ENCODE measurements at regions not wholly inside any gene's neighbourhood (a gene's known extent, or its start where the extent isn't known, plus 50 kb on each side); places are given as distances from the start of the nearest gene placed in this dataset.

GRCh38 chr17:65374966-65375365, 186.5 kb downstream of the AXIN2 start:
- CTCF ChIA-PET, result no interaction called here
- POLR2A ChIA-PET, result no interaction called here

GRCh38 chr17:65371702-65372101, 189.7 kb downstream of the AXIN2 start:
- ChIA-PET CTCF (no interaction called here), POLR2A (no interaction called here)

DNA sequence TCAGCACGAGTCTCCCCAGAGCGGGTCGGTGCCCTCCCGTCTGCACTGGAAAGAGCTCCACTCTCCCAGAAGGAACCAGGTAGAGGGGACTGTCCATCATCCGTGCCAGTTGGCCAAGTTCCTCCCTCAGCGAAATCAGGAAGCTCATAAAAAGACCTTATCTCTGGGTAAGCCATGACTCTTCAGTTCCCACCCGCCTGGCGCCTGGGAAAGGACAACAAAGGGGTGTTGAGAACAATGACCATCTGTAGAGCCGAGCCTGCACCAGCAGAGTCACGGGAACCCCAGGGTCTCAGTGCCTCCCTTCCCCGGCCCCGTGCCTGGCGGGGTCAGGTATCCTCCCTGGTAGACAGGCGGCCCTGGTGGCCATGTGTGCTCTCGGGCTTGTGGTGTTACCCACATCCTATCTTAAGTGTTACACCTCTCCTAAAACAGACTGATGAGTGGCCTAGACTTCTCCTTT, 190.7 kb downstream of the AXIN2 start:
- ChIA-PET CTCF (no interaction called here), POLR2A (no interaction called here)

DNA sequence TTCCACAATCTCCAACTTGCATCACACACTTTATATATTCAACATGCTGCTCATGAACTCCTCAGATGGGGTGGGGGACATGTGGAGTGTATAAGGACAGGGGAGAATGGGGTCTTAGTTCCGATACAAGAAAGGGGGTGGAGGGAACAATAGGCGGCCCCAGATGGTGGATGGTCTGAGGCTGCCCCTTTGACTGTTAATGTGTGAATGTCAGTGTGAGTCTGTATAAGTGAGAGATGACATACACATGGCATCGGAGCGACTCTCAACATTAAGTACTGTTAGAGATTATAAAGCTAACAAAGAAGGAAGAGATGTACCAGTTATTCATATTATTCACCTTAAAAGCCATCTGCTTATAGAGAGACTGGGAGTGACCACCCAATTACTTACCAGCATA, 193.1 kb downstream of the AXIN2 start:
- ChIA-PET CTCF (no interaction called here), POLR2A (no interaction called here)

GRCh38 chr17:65366102-65366844, 195.2 kb downstream of the AXIN2 start:
- CTCF ChIA-PET, result no interaction called here
- POLR2A ChIA-PET, result no interaction called here

GRCh38 chr17:65365169-65365568, 196.3 kb downstream of the AXIN2 start:
- CTCF ChIA-PET, result interaction anchor here (1.2 kb wide), 1 partner anchor 20 kb away, joined by 4 read pairs; no protein-coding TSS in a partner anchor
- POLR2A ChIA-PET, result no interaction called here

DNA sequence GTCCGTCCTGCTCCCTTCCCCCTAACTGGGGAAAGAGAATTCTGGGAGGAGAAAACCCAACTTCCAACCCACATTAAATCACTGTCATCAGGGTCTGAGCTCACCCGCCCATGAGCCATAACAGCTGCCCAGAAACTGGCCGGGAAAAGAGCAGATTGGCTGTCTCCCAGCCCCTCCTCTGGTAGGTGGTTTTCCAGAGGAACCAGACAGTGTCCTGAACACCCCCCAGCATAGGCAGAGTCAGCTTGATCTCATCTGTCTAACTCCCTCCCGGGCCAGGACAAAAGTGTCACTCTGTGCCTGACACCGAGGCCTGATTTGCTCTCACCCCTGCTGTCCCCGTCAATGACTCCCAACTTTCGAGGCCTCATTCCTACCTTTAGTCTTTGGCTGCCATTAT, 197.0 kb downstream of the AXIN2 start:
- ChIA-PET POLR2A (no interaction called here), CTCF (interaction anchor here (1.2 kb wide), 1 partner anchor 19 kb away, joined by 4 read pairs; no protein-coding TSS in a partner anchor)

DNA sequence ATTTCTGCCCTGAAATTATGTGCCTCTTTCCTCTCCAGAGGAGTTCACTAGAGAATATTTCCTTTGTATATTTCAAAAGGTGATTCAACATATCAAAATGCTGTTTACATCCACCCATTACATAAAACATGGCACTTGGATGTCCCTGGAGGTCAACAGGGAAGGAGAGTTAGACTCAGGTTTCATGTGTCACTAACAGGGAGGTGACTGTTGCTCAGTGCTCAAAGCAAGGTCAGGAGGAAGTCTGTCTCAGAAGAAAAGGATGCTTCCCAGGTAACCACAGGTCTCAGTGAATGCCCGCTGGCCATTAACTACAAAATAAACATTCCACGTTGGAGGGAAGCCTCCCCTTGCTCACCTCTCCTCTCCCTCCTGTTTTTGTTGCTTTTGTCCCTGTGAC, 198.6 kb downstream of the AXIN2 start:
- POLR2A ChIA-PET, result no interaction called here
- CTCF ChIA-PET, result no interaction called here

- POLR2A ChIA-PET, result no interaction called here
- CTCF ChIA-PET, result no interaction called here
Observed at GRCh38 chr17:65360961-65361552, 200.4 kb downstream of the AXIN2 start.

DNA sequence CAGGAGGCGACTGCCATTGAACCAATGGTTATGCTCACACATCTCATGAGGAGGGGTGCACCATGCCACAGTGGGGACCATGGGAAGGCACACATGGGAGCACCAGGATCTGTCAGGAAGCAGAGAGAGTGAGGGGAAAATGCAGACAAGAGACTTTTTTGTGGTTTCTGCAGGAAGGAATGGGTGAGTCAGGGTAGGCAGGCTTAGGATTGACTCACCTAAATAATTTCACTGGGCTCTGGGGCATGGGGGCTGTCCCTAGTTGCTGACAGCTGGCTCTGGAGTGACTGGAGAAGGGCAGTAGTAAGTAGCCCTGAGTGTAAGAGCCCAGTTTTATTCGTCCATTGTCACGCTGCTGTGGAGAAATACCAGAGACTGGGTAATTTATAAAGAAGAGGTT, 202.4 kb downstream of the AXIN2 start:
- ChIA-PET CTCF (no interaction called here), POLR2A (no interaction called here)

- ChIA-PET CTCF (no interaction called here), POLR2A (no interaction called here)
Observed at GRCh38 chr17:65356536-65356935, 204.9 kb downstream of the AXIN2 start.

DNA sequence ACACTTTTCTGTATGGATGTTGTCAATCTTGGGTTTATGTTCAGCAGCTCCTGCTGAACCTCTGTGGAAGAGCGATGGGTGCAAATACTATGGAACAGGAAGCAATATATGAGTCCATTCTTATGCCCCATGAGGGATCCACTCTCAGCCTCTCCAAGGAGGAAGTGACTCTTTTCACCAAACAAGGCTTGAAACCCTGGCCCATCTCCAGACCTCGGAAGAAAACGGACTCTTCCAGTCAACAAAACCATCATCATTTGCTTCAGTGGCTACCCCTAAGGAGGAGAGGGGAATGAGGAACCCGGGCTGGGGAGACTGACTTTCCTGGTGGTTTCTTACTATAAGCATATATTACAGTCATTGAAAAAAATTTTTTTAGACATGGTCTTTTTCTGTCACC, 206.2 kb downstream of the AXIN2 start:
- ChIA-PET POLR2A (no interaction called here), CTCF (no interaction called here)

GRCh38 chr17:65349916-65350315, 211.5 kb downstream of the AXIN2 start:
- POLR2A ChIA-PET, result no interaction called here

GRCh38 chr17:65346166-65346565, 209.0 kb downstream of the RGS9 start:
- CTCF ChIA-PET, result interaction anchor here (0.7 kb wide), 1 partner anchor 19 kb away, joined by 4 read pairs; no protein-coding TSS in a partner anchor
- POLR2A ChIA-PET, result no interaction called here

More at GRCh38 chr17:65349916-65350315, 211.5 kb downstream of the AXIN2 start:
- CTCF ChIA-PET, result no interaction called here

- ChIA-PET POLR2A (interaction anchor here (0.6 kb wide), 1 partner anchor 303 kb away, joined by 3 read pairs; no protein-coding TSS in a partner anchor), CTCF (interaction anchor here (0.7 kb wide), 1 partner anchor 20 kb away, joined by 4 read pairs; no protein-coding TSS in a partner anchor)
Observed at GRCh38 chr17:65345261-65346005, 208.3 kb downstream of the RGS9 start.

DNA sequence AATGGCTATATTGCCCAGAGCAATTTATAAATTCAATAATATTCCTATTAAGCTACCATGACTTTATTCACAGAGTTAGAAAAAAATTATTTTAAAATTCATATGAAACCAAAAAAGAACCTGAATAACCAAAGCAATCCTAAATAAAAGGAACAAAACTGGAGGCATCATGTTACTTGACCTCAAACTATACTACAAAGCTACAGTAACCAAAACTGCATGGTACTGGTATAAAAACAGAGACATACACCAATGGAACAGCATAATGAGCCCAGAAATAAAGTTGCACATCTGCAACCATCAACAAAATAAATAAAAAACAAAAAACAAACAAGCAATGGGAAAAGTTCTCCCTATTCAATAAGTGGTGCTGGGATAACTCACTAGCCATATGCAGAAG, 203.2 kb downstream of the RGS9 start:
- POLR2A ChIA-PET, result no interaction called here
- CTCF ChIA-PET, result no interaction called here

GRCh38 chr17:65334406-65334805, 197.2 kb downstream of the RGS9 start:
- ChIA-PET CTCF (no interaction called here), POLR2A (no interaction called here)

DNA sequence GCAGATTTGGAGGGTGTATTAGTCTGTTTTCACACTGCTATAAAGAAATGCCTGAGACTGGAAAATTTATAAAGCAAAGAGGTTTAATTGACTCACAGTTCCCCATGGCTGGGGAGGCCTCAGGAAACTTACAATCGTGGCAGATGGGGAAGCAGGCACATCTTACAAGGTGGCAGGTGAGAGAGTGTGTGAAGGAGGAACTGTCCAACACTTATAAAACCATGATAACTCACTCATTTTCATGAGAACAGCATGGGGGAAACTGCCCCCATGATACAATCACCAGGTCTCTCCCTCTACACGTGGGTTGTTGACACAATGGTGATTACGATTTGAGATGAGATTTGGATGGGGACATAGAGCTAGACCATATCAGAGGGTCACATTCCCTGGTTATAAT, 195.6 kb downstream of the RGS9 start:
- ChIA-PET CTCF (no interaction called here), POLR2A (no interaction called here)

GRCh38 chr17:65332375-65332774, 195.2 kb downstream of the RGS9 start:
- CTCF ChIA-PET, result no interaction called here
- POLR2A ChIA-PET, result no interaction called here

- POLR2A ChIA-PET, result no interaction called here
- CTCF ChIA-PET, result no interaction called here
Observed at GRCh38 chr17:65328567-65328966, 191.4 kb downstream of the RGS9 start.

Data from activated CD8-positive, alpha-beta memory T cell treated with anti-CD3 and anti-CD28 coated beads for 36 hours (primary cell).